Muscle of leg (tissue), 3 donors: ENCODE measurements at regions not wholly inside any gene's neighbourhood (a gene's known extent, or its start where the extent isn't known, plus 50 kb on each side); places are given as distances from the start of the nearest gene placed in this dataset.

ENCODE experiments used
- DNase-seq: peaks from one replicate; pipeline ENCODE4 v3.0.0; 2013
- H3K27ac ChIP-seq: one replicate; pipeline ENCODE4 v1.5.1; 2013; ENCODE audit warnings: mild to moderate bottlenecking, low read length, control low read depth
- H3K27me3 ChIP-seq: one replicate; pipeline ENCODE4 v1.6.1; 2013; ENCODE audit warnings: low read length; ENCODE audit not compliant: control insufficient read depth, insufficient read depth
- H3K36me3 ChIP-seq: one replicate; pipeline ENCODE4 v1.6.1; 2013; ENCODE audit warnings: low read length; ENCODE audit not compliant: control insufficient read depth, insufficient read depth
- H3K4me1 ChIP-seq: one replicate; pipeline ENCODE4 v1.6.1; 2013; ENCODE audit warnings: low read length; ENCODE audit not compliant: control insufficient read depth, insufficient read depth
- H3K4me3 ChIP-seq: one replicate; pipeline ENCODE4 v1.5.1; 2013; ENCODE audit warnings: low read length, control low read depth
- H3K9me3 ChIP-seq: replicated peaks from 2 replicates; pipeline ENCODE4 v1.6.1; 2013; ENCODE audit warnings: low read depth, low read length; ENCODE audit not compliant: control insufficient read depth
- WGBS: methylation state at CpG from one replicate; pipeline ENCODE4 v1.1.5; 2013; ENCODE audit warnings: missing lambda C conversion rate; ENCODE audit not compliant: insufficient coverage; 5-methylcytosine and 5-hydroxymethylcytosine counted together

DNA sequence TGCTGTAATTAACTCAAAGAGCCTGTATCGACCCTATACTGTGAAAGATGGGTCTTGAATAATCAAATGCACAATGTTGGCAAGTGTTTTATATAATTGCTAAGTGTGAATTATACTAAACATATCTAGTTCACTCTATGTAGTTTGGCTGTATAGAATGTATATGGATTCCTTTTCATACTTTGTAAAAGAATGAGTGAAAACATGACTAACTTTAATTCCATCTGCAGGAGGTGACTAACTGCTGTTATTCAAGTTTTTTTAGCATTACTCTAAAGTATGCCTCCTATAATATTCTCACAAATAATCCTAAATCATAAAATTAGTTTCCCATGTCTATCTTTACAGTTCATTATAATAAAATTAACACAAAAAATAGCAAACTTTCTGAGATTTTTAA is 394.0 kb upstream of the MON1B start:
- Histone ChIP-seq H3K27me3 (peaks cover 2% of the 10 kb centered on the region), H3K27ac (no peak overlapping the region), H3K4me1 (no peaks in the 10 kb centered on the region), H3K36me3 (no peaks in the 10 kb centered on the region), H3K9me3 (no peaks in the 10 kb centered on the region), H3K4me3 (no peak overlapping the region)
- no peak for DNase-seq
- whole genome bisulfite sequencing = no CpG with 5 or more reads among the region's 1 CpG

DNA sequence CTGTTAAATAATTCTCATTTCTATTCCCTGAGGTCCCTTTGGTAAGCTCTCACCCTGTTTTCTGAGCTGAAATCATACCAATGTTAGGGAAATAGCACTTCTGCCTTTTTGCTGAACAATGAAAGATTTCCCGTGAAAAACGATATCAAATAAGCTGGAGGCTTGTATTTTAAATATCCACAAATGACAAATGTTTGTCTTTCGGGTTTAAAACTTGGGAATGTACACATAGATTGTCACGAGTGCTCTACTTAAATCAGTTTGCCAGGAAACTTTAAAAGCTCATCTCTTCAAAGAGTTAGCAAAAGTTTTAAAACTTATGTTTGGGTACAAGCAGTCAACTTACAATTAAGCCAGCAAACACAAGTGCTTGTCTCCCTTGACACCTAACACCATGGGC is 393.5 kb upstream of the MON1B start:
- H3K9me3 ChIP-seq = no peaks in the 10 kb centered on the region
- peaks cover 2% of the 10 kb centered on the region for H3K27me3 ChIP-seq
- no peaks in the 10 kb centered on the region for H3K4me1 ChIP-seq
- H3K27ac ChIP-seq = no peak overlapping the region
- no peak overlapping the region for H3K4me3 ChIP-seq
- H3K36me3 ChIP-seq = no peaks in the 10 kb centered on the region
- no peak for DNase-seq
- WGBS = no CpG with 5 or more reads among the region's 4 CpGs

DNA sequence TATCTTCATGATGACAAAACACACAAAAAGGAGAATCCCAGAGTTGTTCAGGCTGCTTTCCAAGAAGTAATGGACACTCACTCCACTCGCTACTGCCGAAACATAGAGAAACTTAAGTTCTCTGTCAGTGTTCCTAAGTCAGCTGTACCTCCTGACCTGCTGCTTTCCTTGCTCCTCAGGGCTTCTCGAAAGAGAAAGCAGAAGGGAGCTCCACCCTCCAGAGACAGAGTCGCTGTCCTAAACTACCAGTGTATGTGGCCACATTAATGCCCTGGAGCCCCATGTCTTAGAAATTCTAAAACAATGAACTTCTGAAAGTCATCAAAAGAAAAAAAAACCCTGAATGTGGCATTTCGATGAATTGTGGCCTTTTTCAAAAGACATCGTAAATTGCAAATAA is 390.8 kb upstream of the MON1B start:
- Histone ChIP-seq H3K27ac (no peak overlapping the region), H3K4me1 (no peaks in the 10 kb centered on the region), H3K27me3 (no peaks in the 10 kb centered on the region), H3K9me3 (no peaks in the 10 kb centered on the region), H3K36me3 (no peaks in the 10 kb centered on the region), H3K4me3 (no peak overlapping the region)
- WGBS = 92% methylated on average over 3 of the region's 6 CpGs
- no peak for DNase-seq

DNA sequence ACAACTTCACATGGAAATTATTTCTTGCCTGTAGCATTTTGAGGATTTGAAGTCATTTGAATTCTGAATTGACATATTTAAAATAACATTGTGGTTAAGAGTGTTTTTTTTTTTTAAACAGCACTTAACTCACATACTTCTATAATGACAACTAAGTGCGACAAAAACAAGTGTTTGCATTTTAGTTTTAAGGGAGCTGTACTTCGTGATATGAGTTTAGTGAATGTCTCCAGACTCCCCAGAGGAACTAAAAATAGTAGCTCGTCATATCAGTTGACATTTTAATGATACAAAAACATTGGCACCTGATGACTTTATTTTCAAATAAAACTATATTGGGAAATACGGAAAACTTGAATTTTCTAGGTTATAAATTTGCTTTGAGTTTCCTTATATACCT is 389.6 kb upstream of the MON1B start:
- H3K27ac ChIP-seq = no peak overlapping the region
- no peak for DNase-seq
- no peak overlapping the region for H3K4me3 ChIP-seq
- no CpG with 5 or more reads among the region's 4 CpGs for WGBS
- no peaks in the 10 kb centered on the region for H3K27me3 ChIP-seq
- no peaks in the 10 kb centered on the region for H3K4me1 ChIP-seq
- H3K9me3 ChIP-seq = no peaks in the 10 kb centered on the region
- H3K36me3 ChIP-seq = no peaks in the 10 kb centered on the region

DNA sequence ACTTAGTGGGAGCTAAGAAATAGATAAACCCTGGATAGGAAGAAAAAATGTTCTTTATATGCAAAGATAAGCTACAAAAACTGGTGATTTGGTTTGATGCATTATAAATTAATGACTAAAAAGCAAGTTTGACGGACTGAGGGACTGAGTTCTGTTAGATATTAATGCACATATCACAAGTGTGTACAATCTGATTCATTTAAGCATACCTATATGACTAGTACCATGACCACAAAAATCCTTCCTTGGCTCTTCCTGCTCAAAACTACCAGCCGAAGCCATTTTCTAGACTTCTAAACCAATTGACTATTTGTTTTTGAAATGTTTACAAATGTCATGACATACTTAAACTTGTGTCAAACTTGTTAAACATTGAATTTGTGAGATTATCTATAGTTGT is 374.5 kb upstream of the MON1B start:
- Histone ChIP-seq H3K36me3 (no peaks in the 10 kb centered on the region), H3K4me1 (no peaks in the 10 kb centered on the region), H3K4me3 (no peak overlapping the region), H3K27me3 (no peaks in the 10 kb centered on the region), H3K9me3 (no peaks in the 10 kb centered on the region), H3K27ac (no peak overlapping the region)
- no CpG with 5 or more reads among the region's 2 CpGs for WGBS
- DNase-seq = no peak

DNA sequence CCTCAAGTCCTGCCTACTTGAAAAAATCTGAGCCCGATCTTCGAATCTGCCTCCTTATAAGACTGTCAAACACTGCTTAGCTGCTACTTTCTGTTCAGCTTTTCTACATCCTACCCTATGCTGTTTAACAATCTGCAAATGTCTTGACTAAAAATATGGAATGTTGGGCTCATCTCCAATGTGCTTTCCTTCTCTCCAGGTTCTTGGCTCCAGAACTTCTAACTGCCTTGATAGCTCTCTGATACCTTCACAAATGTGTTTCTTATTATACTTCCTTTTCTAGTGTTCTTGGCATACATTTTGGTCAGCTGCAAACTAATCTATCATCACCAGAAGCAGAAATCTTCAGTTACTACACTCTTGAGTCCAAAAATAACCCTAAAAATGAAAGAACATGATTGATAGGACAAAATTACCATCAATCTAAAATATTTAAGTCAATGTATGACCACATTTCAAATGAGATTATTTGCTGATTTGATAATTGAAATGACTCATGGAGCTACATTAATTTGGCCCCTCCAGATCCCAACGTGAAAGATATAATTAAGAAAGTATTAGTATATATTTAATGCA is 372.3 kb upstream of the MON1B start:
- DNase-seq = peak; percentile 93
- H3K27me3 ChIP-seq = no peaks in the 10 kb centered on the region
- WGBS = 80% methylated on average over 1 of the region's 3 CpGs

DNA sequence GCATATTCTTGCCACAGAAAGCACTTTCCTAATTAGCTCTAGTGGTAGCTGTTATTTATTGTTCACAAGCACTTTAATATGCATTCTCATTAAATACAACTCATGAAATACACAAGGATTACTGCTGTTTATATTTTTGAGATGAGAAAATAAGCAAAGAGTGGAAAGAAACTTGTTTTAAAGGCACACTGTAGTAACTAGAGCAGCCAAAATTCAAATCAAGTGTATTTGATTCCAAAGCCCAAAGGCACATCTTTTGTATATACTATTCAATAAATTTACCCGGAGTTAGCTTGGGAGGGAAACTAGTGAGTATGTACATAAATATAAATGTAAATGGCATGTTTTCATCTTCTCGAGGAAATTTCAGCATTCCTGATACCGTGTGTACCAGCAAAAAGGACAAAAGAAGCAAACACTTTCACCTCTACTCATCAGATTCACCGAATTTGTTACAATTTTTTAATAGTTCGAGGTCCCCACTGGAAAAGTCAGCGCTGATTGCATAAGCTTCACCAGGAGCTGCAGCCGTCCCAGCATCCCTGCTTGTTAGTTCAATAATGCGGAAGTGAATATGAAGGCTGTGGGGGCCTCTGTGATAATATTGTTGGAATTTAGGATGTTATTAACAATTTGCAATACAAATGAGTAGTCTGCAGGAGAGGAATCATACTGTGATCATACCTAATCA is 371.6 kb upstream of the MON1B start:
- peak; percentile 46 for DNase-seq
- no peaks in the 10 kb centered on the region for H3K4me1 ChIP-seq
- no peak overlapping the region for H3K27ac ChIP-seq
- no peaks in the 10 kb centered on the region for H3K36me3 ChIP-seq
- no peak overlapping the region for H3K4me3 ChIP-seq
- H3K27me3 ChIP-seq = no peaks in the 10 kb centered on the region
- H3K9me3 ChIP-seq = no peaks in the 10 kb centered on the region
- 58% methylated on average over 4 of the region's 8 CpGs for WGBS

More for the DNA sequence above, 372.3 kb upstream of the MON1B start:
- Histone ChIP-seq H3K36me3 (no peaks in the 10 kb centered on the region), H3K4me1 (no peaks in the 10 kb centered on the region), H3K27ac (no peak overlapping the region), H3K4me3 (no peak overlapping the region), H3K9me3 (no peaks in the 10 kb centered on the region)

DNA sequence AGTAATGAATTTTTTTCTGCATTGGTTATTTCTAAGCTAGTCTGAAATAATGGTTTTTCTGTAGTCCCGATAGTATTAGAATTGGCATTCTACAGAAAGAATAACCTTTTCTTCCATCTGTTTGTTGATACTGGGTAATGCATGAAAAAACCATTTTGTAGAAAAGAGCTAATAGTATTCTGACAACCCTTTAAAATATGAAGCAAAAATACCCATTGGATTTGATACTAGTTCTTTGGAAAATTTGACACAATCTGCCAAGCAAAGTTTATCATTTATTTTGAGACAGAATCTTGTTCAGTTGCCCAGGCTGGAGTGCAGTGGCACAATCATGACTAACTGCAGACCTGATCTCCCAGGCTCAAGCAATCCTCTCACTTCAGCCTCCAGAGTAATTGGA is 366.8 kb upstream of the MON1B start:
- no peak overlapping the region for H3K4me3 ChIP-seq
- no CpG with 5 or more reads among the region's 1 CpG for WGBS
- no peaks in the 10 kb centered on the region for H3K36me3 ChIP-seq
- H3K27ac ChIP-seq = no peak overlapping the region
- no peaks in the 10 kb centered on the region for H3K4me1 ChIP-seq
- peak; percentile 76 for DNase-seq
- no peaks in the 10 kb centered on the region for H3K27me3 ChIP-seq
- H3K9me3 ChIP-seq = no peaks in the 10 kb centered on the region

DNA sequence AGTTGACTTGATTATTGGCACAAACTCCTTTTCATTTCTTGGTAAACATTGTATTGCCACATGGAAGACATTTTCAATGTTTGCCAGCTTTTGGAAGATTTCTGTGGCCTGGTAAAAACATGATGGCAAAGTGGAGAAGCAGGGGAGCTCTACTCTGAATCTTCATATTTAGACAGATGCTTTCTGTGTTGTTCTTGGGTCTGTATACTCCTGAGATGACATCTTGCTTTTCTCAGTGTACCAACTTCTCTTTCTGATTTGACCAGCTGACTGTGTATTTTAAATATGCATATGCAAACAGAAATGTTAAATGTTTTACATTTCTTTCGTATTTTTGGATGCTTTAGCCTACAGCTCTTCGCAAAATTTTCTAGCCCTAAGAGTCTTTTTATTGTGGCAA is 366.2 kb upstream of the MON1B start:
- no peaks in the 10 kb centered on the region for H3K9me3 ChIP-seq
- H3K36me3 ChIP-seq = no peaks in the 10 kb centered on the region
- H3K4me3 ChIP-seq = no peak overlapping the region
- H3K27me3 ChIP-seq = no peaks in the 10 kb centered on the region
- no peak overlapping the region for H3K27ac ChIP-seq
- no peak for DNase-seq
- H3K4me1 ChIP-seq = no peaks in the 10 kb centered on the region
- no CpG with 5 or more reads among the region's 2 CpGs for WGBS

DNA sequence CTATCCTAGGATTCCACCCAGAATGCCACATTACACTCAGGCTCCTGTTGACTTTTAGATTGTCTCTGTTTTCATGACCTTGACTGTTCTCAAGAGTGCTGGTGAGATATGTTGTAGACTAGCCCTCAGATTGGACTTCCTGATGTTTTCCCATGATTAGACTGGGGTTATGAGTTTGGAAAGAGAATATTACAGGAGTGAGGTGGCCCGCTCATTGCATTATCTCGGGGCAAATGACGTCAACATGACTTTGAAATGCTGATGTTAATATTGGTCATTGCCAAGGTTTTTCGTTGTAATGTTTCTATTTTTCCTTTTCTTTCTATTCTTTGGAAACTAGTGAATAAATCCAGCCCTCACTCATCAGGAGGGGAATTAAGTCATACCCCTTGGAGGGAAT is 355.7 kb upstream of the MON1B start:
- no peak overlapping the region for H3K4me3 ChIP-seq
- no peaks in the 10 kb centered on the region for H3K36me3 ChIP-seq
- no CpG with 5 or more reads among the region's 4 CpGs for WGBS
- peaks cover 2% of the 10 kb centered on the region for H3K9me3 ChIP-seq
- no peaks in the 10 kb centered on the region for H3K4me1 ChIP-seq
- peak; percentile 93 for DNase-seq
- peak overlapping the region; percentile 83 for H3K27ac ChIP-seq
- H3K27me3 ChIP-seq = no peaks in the 10 kb centered on the region
